ENCODE measurements at regions not wholly inside any gene's neighbourhood (a gene's known extent, or its start where the extent isn't known, plus 50 kb on each side); places are given as distances from the start of the nearest gene placed in this dataset.

- TF ChIP-seq HDAC2 (IDR thresholded peaks at IDR 0.05) (no peak), MLX (CRISPR knock-in tag; conservative IDR thresholded peaks at IDR 0.05) (no peak), ZBED1 (IDR thresholded peaks at IDR 0.05) (no peak), MNT (conservative IDR thresholded peaks at IDR 0.05) (no peak)
Measured at GRCh38 chr4:22245294-22245693, 270.6 kb downstream of the ADGRA3 start.

All from K562 (cell line).